ENCODE measurements at regions not wholly inside any gene's neighbourhood (a gene's known extent, or its start where the extent isn't known, plus 50 kb on each side); places are given as distances from the start of the nearest gene placed in this dataset.
"Not testable (repeated sequence)": the region's sequence is repeated elsewhere in the genome, so short reads cannot be mapped to it uniquely, and the experiment has no call there.

- Histone ChIP-seq H3K9me3 (no peaks in the 10 kb centered on the region), H3K27me3 (no peaks in the 10 kb centered on the region), H3K27ac (peak overlapping the region; percentile 3), H3K4me1 (no peaks in the 10 kb centered on the region), H3K36me3 (no peaks in the 10 kb centered on the region), H3K4me3 (no peak overlapping the region)
- DNase-seq, result no peak
- no peak for TF ChIP-seq CTCF (IDR thresholded peaks at IDR 0.05)
- ATAC-seq, result no peak
- intact Hi-C loops (cut with DNase I), result no loop called here
These were observed 161.1 kb downstream of the SUDS3 start for GRCh38 chr12:118537481-118537917.

GRCh38 chr12:118541071-118541470, 164.7 kb downstream of the SUDS3 start:
- intact Hi-C loops (cut with DNase I), result no loop called here
- Histone ChIP-seq H3K27ac (no peak overlapping the region), H3K27me3 (no peaks in the 10 kb centered on the region), H3K4me1 (no peaks in the 10 kb centered on the region), H3K9me3 (no peaks in the 10 kb centered on the region), H3K36me3 (no peaks in the 10 kb centered on the region), H3K4me3 (no peak overlapping the region)
- DNase-seq (no peak), ATAC-seq (no peak)
- no peak for TF ChIP-seq CTCF (IDR thresholded peaks at IDR 0.05)

- Histone ChIP-seq H3K27me3 (no peaks in the 10 kb centered on the region), H3K27ac (no peak overlapping the region), H3K36me3 (no peaks in the 10 kb centered on the region), H3K4me1 (no peaks in the 10 kb centered on the region), H3K4me3 (no peak overlapping the region), H3K9me3 (no peaks in the 10 kb centered on the region)
- no peak for ATAC-seq
- no peak for TF ChIP-seq CTCF (IDR thresholded peaks at IDR 0.05)
- DNase-seq, result no peak
- intact Hi-C loops (cut with DNase I), result no loop called here
These were observed 165.6 kb downstream of the SUDS3 start for GRCh38 chr12:118541934-118542333.

GRCh38 chr12:118543651-118544050, 167.3 kb downstream of the SUDS3 start:
- DNase-seq (no peak), ATAC-seq (no peak)
- Histone ChIP-seq H3K27me3 (no peaks in the 10 kb centered on the region), H3K4me1 (no peaks in the 10 kb centered on the region), H3K27ac (no peak overlapping the region), H3K36me3 (no peaks in the 10 kb centered on the region), H3K4me3 (no peak overlapping the region), H3K9me3 (no peaks in the 10 kb centered on the region)
- TF ChIP-seq CTCF (IDR thresholded peaks at IDR 0.05), result no peak
- intact Hi-C loops (cut with DNase I), result no loop called here

- no peak for ATAC-seq
- H3K27ac ChIP-seq, result no peak overlapping the region
These were observed 168.2 kb downstream of the SUDS3 start for GRCh38 chr12:118544569-118544968.

GRCh38 chr12:118547606-118548005, 171.3 kb downstream of the SUDS3 start:
- H3K27ac ChIP-seq, H3K36me3 ChIP-seq: not testable (repeated sequence)

More at GRCh38 chr12:118544569-118544968, 168.2 kb downstream of the SUDS3 start:
- H3K27me3 ChIP-seq, result no peaks in the 10 kb centered on the region
- H3K36me3 ChIP-seq, result no peaks in the 10 kb centered on the region
- no peak overlapping the region for H3K4me3 ChIP-seq
- DNase-seq, result no peak
- intact Hi-C loops (cut with DNase I), result no loop called here
- H3K4me1 ChIP-seq, result no peaks in the 10 kb centered on the region
- TF ChIP-seq CTCF (IDR thresholded peaks at IDR 0.05), result no peak
- H3K9me3 ChIP-seq, result no peaks in the 10 kb centered on the region

More at GRCh38 chr12:118547606-118548005, 171.3 kb downstream of the SUDS3 start:
- H3K4me1 ChIP-seq; intact Hi-C loops (cut with DNase I); H3K9me3 ChIP-seq; ATAC-seq; DNase-seq; H3K27me3 ChIP-seq; H3K4me3 ChIP-seq: not testable (repeated sequence)

Data from upper lobe of right lung (tissue), 1 donor.